ENCODE measurements at regions not wholly inside any gene's neighbourhood (a gene's known extent, or its start where the extent isn't known, plus 50 kb on each side); places are given as distances from the start of the nearest gene placed in this dataset.
"Not testable (repeated sequence)": the region's sequence is repeated elsewhere in the genome, so short reads cannot be mapped to it uniquely, and the experiment has no call there.

GRCh38 chr4:103308248-103308561, 110.1 kb upstream of the CENPE start:
- DNase-seq, result no peak

DNA sequence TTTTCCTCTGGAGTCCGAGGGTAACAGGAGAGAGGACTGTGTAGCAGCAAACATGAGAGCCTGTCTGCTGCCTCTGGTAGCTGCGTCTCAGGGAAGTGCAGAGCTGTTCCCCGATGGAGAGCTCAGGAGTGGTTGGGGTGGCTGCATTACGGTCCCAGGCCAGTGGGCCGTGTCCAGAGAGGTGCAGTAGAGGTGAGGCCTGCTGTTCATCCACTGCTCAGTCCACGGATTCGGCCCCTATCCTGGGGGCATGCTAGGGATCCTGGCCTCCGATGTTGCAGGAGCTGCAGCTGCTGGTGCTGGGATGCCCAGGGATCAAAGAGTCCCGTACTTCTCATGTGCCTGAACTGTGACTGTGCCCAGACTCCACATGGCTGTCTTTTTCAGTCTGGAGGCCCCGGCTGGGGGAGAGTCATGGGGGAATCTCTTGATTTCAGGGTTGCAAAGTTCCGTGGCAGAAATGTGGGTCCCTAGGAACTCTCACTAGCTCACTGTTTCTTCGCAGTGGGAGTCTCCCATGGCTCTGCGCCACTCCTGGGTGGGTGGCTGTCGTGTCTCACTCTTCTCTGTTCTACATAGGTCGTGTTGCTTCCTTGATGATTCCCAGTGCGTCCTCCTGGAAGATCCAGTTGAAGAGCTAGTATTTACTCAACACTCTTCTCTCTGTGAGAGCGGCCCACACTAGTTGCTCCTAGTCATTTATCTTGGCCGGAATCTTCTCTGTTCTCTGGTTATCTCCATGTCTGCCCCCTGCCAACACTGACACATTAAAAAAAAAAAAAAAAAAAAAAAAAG, 109.5 kb upstream of the CENPE start:
- peak in 5 of 56 donors; percentile 4 to 30 (median 14) for DNase-seq

GRCh38 chr4:103306870-103307375, 108.8 kb upstream of the CENPE start:
- peak in 53 of 56 donors; percentile 3 to 88 (median 63) for DNase-seq

GRCh38 chr4:103305355-103305754, 107.2 kb upstream of the CENPE start:
- DNase-seq, result no peak

DNA sequence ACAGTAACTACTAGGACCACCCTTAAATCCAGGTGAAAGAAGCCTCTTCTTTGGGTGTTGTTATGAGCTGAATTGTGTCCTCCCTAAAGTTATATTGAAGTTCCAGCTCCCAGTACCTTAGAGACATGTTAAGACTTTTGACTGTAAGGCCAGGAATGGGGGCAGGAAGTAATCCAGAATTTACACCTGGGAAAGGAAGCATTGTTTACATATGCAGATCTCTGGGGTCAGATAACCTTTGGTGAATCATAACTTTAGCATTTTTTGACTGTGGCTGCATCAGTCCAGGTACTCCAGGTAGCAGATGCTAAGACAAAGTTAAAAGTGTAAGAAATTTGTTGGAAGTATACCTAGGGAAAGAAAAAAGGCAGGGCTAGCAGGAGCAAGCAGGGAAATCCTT, 104.9 kb upstream of the CENPE start:
- DNase-seq, result no peak

DNA sequence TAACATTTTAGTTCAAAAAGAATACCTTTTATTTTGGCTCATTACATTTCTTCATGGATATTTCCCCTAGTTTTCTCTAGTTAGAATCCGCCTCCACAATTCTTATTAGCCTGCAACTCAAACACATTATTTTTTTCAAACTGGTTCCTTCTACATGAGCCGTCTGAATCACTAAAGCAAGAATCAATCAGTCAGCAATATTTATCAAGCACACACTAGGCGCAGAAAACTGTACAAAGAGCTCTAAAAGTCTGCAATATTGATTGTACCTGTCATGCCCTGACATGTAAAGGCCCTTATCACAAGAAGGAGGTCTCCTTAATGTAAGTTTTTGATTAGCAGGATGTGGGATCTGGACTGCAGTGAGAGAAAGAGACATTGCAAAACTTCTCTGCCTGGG, 94.8 kb upstream of the CENPE start:
- no peak for DNase-seq

DNA sequence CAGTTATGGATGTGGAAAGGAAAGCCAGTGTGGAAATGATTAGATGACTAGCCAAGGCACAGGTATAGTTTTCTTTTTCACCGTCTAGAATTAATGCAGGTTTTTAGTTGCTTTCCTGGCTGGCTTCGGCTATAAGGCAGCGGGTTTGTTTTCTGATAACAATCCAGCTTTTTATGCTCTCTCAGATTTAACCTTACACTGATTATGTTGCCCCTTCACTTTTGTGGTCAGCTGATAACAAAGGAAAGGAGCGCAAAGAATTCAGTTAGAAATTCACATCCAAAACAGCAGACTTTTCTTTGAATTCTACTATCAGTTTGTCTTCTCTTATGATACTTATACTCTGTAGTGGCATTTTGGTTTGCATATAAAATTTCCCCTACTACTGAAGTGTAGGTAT, 94.2 kb upstream of the CENPE start:
- no peak for DNase-seq

GRCh38 chr4:103289186-103289585, 91.0 kb upstream of the CENPE start:
- DNase-seq, result no peak

DNA sequence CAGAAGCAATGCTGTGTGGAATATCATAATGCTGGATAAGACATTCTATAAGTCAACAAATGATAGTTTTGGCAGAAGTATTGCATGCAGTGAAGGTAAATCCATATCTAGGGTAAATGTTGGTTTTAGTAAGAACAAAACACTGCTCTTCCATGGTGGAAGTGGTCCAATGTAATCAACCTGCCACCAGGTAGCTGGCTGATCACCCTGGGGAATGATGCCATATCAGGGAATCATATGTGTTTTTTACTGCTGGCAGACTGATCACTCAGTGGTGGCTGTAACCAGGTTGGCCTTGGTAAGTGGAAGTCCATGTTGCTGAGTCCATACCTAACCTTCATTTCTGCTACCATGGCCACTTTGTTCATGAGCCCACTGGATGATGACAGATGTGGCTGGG, 74.0 kb upstream of the CENPE start:
- no peak for DNase-seq

DNA sequence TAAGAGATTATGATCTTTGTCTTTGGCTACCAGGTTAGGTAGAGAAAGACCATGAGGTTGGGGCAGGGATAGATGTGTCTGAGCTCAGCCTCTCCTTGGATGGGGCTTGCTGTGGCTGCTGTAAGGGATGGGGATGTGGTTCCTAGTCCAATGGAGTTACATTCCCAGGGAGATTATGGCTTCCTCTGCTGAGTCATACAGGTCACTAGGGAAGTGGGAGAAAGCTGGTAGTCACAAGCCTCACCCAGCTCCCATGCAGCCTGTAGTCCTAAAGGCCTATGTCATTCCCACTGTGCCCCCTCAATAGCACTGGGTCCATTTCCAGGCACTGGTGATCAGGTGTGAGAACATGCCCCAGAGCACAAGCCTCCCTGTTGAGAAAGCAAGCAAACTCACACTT, 70.6 kb upstream of the CENPE start:
- DNase-seq, result no peak

DNA sequence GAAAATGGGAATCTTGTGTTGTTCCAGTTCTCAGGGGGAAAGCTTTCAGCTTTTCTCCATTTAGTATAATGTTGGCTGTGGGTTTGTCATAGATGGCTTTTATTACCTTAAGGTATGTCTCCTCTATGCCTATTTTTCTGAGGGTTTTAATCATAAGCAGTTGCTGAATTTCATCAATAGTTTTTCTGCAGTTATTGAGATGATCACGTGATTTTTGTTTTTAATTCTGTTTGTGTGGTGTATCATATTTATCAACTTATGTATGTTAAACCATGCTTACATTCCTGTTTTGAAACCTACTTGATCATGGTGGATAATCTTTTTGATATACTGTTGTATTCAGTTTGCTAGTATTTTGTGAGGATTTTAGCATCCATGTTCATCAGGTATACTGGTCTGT, 66.8 kb upstream of the CENPE start:
- DNase-seq, result no peak

- not testable (repeated sequence) for DNase-seq
These were observed 57.9 kb upstream of the CENPE start for GRCh38 chr4:103256068-103256467.
